SU-DHL-6 (cell line): ENCODE measurements at regions not wholly inside any gene's neighbourhood (a gene's known extent, or its start where the extent isn't known, plus 50 kb on each side); places are given as distances from the start of the nearest gene placed in this dataset.

ENCODE experiments used
- H2AFZ ChIP-seq: fragments of 200-600 bp; sonication (generic); 2 replicates; pipeline ENCODE4 v1.6.1; 2014; ENCODE audit warnings: low read depth, mild to moderate bottlenecking, moderate library complexity, mixed read lengths, antibody characterized with exemption, low read length; ENCODE audit not compliant: severe bottlenecking
- H3F3A ChIP-seq: fragments of 200-600 bp; shearing (Covaris generic); 2 replicates; pipeline ENCODE4 v1.6.0; 2016; ENCODE audit warnings: antibody characterized with exemption, mild to moderate bottlenecking; ENCODE audit not compliant: insufficient read depth
- H3K27ac ChIP-seq: fragments of 200-600 bp; sonication (generic); 2 replicates; pipeline ENCODE4 v1.5.1; 2016; ENCODE audit warnings: low read depth, mild to moderate bottlenecking, low read length, moderate library complexity, mixed read lengths
- H3K27me3 ChIP-seq: fragments of 200-600 bp; sonication (generic), shearing (Covaris generic); 2 replicates; pipeline ENCODE4 v1.6.0; 2014; ENCODE audit warnings: mild to moderate bottlenecking, low read length
- H3K36me3 ChIP-seq: fragments of 200-600 bp; sonication (generic); 2 replicates; pipeline ENCODE4 v1.6.1; 2014; ENCODE audit warnings: mild to moderate bottlenecking, low read length, mixed read lengths
- H3K4me2 ChIP-seq: fragments of 300-600, 200-600 bp; shearing (Covaris generic), sonication (generic); 2 replicates; pipeline ENCODE4 v1.6.0; 2014; ENCODE audit warnings: low read length, low read depth, mild to moderate bottlenecking; ENCODE audit not compliant: poor library complexity, severe bottlenecking
- H3K4me3 ChIP-seq: fragments of 200-600 bp; sonication (generic); 2 replicates; pipeline ENCODE4 v1.5.1; 2014; ENCODE audit warnings: antibody characterized with exemption, low read length, mild to moderate bottlenecking, mixed read lengths; ENCODE audit not compliant: insufficient read depth, poor library complexity, severe bottlenecking
- H3K79me2 ChIP-seq: fragments of 200-600 bp; sonication (generic); 2 replicates; pipeline ENCODE4 v1.6.1; 2014; ENCODE audit warnings: mild to moderate bottlenecking, low read length, moderate library complexity; ENCODE audit not compliant: insufficient read depth
- H3K9ac ChIP-seq: fragments of 200-600 bp; sonication (generic); 2 replicates; pipeline ENCODE4 v1.7.0; 2014; ENCODE audit warnings: mild to moderate bottlenecking, low read length
- H3K9me2 ChIP-seq: fragments of 200-600 bp; sonication (generic); replicated peaks from 2 replicates; pipeline ENCODE4 v1.6.1; 2014; ENCODE audit warnings: low read length; ENCODE audit not compliant: insufficient read depth
- H3K9me3 ChIP-seq: fragments of 200-600 bp; sonication (generic); 2 replicates; pipeline ENCODE4 v1.6.1; 2014; ENCODE audit warnings: low read length, mixed read lengths; ENCODE audit not compliant: insufficient read depth
- H4K20me1 ChIP-seq: fragments of 200-600 bp; sonication (generic); 2 replicates; pipeline ENCODE4 v1.6.1; 2014; ENCODE audit warnings: low read depth, mild to moderate bottlenecking, antibody characterized with exemption, low read length, moderate library complexity, mixed read lengths
- CTCF ChIP-seq: fragments of 200-600 bp; sonication (generic); IDR thresholded peaks from one replicate; pipeline ENCODE4 v1.5.1; 2017; ENCODE audit warnings: antibody characterized with exemption, mild to moderate bottlenecking, low read length, moderate library complexity; ENCODE audit not compliant: insufficient read depth, poor library complexity, severe bottlenecking
- EZH2phosphoT487 ChIP-seq: fragments of 200-600 bp; sonication (generic), shearing (Covaris generic); conservative IDR thresholded peaks from 2 replicates; pipeline ENCODE4 v1.6.1; 2018; ENCODE audit warnings: mild to moderate bottlenecking, antibody characterized with exemption, low read length, moderate library complexity, mixed read lengths

DNA sequence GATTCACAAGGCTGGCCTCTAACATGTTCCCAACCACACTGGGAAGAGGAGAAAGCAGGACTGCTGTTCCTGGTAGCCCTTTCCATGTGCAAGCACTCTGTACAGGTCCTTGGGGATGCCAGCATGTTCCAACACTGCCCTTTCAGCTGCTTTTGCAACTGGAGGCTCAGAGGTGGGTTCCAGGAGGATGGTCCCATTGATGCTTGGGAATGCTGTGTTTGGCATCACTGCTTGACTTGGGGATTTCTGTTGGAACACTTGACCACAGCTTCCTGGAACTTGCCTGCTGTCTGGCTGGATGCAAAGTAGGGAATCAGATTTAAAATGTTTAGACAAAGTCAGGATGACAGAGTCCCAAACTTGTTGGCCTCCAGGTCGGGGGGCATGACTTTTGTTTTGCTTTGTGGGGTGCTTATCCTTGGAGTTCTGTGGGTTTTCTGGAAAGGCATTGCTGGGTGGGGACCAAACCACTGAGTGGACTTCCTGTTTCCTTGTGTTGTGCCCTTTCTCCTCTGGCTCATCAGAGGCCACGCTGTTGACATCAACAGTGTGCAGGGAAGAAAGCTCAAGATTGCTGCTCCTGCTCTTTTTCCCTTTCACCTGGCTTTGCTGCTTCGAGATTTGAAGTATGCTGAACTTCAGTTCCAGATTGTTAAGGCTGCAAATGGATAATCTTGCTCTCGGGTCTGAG is 148.5 kb upstream of the RPS23 start:
- TF ChIP-seq CTCF (no peak), EZH2phosphoT487 (no peak)

GRCh38 chr5:82425591-82425990 is 147.4 kb upstream of the RPS23 start:
- TF ChIP-seq EZH2phosphoT487 (no peak), CTCF (no peak)
- Histone ChIP-seq H3K4me2 (no peak overlapping the region), H3K9me2 (no peaks in the 10 kb centered on the region), H3K9me3 (no peaks in the 10 kb centered on the region), H3K4me3 (no peak overlapping the region), H3K27me3 (no peaks in the 10 kb centered on the region), H3F3A (no peaks in the 10 kb centered on the region), H4K20me1 (no peaks in the 10 kb centered on the region), H3K79me2 (no peaks in the 10 kb centered on the region), H3K27ac (no peak overlapping the region), H2AFZ (no peak overlapping the region), H3K9ac (no peak overlapping the region), H3K36me3 (no peaks in the 10 kb centered on the region)

More for the DNA sequence above, 148.5 kb upstream of the RPS23 start:
- Histone ChIP-seq H3K4me3 (no peak overlapping the region), H2AFZ (no peak overlapping the region), H3K36me3 (no peaks in the 10 kb centered on the region), H3K27ac (no peak overlapping the region), H4K20me1 (no peaks in the 10 kb centered on the region), H3F3A (no peaks in the 10 kb centered on the region), H3K9me3 (no peaks in the 10 kb centered on the region), H3K27me3 (no peaks in the 10 kb centered on the region), H3K9me2 (no peaks in the 10 kb centered on the region), H3K4me2 (no peak overlapping the region), H3K79me2 (no peaks in the 10 kb centered on the region), H3K9ac (no peak overlapping the region)

GRCh38 chr5:82424211-82424610 is 146.1 kb upstream of the RPS23 start:
- H2AFZ ChIP-seq = no peak overlapping the region
- no peak overlapping the region for H3K27ac ChIP-seq
- no peak for TF ChIP-seq EZH2phosphoT487
- TF ChIP-seq CTCF = no peak
- no peak overlapping the region for H3K4me3 ChIP-seq
- H3K4me2 ChIP-seq = no peak overlapping the region
- H3K27me3 ChIP-seq = no peaks in the 10 kb centered on the region
- H3F3A ChIP-seq = no peaks in the 10 kb centered on the region
- no peaks in the 10 kb centered on the region for H3K9me2 ChIP-seq
- no peaks in the 10 kb centered on the region for H3K79me2 ChIP-seq
- H3K9ac ChIP-seq = no peak overlapping the region
- no peaks in the 10 kb centered on the region for H4K20me1 ChIP-seq
- H3K36me3 ChIP-seq = no peaks in the 10 kb centered on the region
- H3K9me3 ChIP-seq = no peaks in the 10 kb centered on the region
